OCI-LY1 (cell line): ENCODE measurements at regions not wholly inside any gene's neighbourhood (a gene's known extent, or its start where the extent isn't known, plus 50 kb on each side); places are given as distances from the start of the nearest gene placed in this dataset.

Experiments used
- H2AFZ ChIP-seq: fragments of 200-600 bp; sonication (generic), shearing (Covaris generic); 2 replicates; pipeline ENCODE4 v1.6.0; 2014; ENCODE audit warnings: antibody characterized with exemption, mild to moderate bottlenecking, low read length
- H3F3A ChIP-seq: fragments of 200-600 bp; sonication (generic), shearing (Covaris generic); 2 replicates; pipeline ENCODE4 v1.6.0; 2014; ENCODE audit warnings: mild to moderate bottlenecking, antibody characterized with exemption, low read length, moderate library complexity; ENCODE audit not compliant: insufficient read depth
- H3K27ac ChIP-seq: fragments of 200-600 bp; sonication (generic); 2 replicates; pipeline ENCODE4 v1.5.1; 2014; ENCODE audit warnings: low read length, mixed run types, mild to moderate bottlenecking, low read depth; ENCODE audit not compliant: poor library complexity, severe bottlenecking
- H3K27me3 ChIP-seq: fragments of 200-600 bp; sonication (generic); 2 replicates; pipeline ENCODE4 v1.6.0; 2014; ENCODE audit warnings: antibody characterized with exemption, mild to moderate bottlenecking, low read length, moderate library complexity; ENCODE audit not compliant: insufficient read depth
- H3K36me3 ChIP-seq: fragments of 200-600 bp; sonication (generic); 2 replicates; pipeline ENCODE4 v1.6.1; 2014; ENCODE audit warnings: mild to moderate bottlenecking, antibody characterized with exemption, low read length, moderate library complexity, mixed read lengths; ENCODE audit not compliant: insufficient read depth
- H3K4me1 ChIP-seq: fragments of 200-600 bp; sonication (generic); 2 replicates; pipeline ENCODE4 v1.5.1; 2014; ENCODE audit warnings: mild to moderate bottlenecking, low read length, moderate library complexity; ENCODE audit not compliant: insufficient read depth, severe bottlenecking
- H3K4me2 ChIP-seq: fragments of 200-600 bp; sonication (generic), shearing (Covaris generic); 2 replicates; pipeline ENCODE4 v1.6.1; 2014; ENCODE audit warnings: low read length
- H3K4me3 ChIP-seq: fragments of 200-600 bp; sonication (generic); 2 replicates; pipeline ENCODE4 v1.5.1; 2014; ENCODE audit warnings: low read length, low read depth, mild to moderate bottlenecking, mixed read lengths; ENCODE audit not compliant: poor library complexity, severe bottlenecking
- H3K79me2 ChIP-seq: fragments of 200-600 bp; shearing (Covaris generic); 2 replicates; pipeline ENCODE4 v1.6.1; 2016; ENCODE audit warnings: mixed run types, low read length, mixed read lengths; ENCODE audit not compliant: insufficient read depth
- H3K9ac ChIP-seq: fragments of 200-600 bp; sonication (generic), shearing (Covaris generic); 2 replicates; pipeline ENCODE4 v1.6.1; 2014; ENCODE audit warnings: mild to moderate bottlenecking, low read length, mixed read lengths
- H3K9me2 ChIP-seq: fragments of 200-600 bp; sonication (generic), shearing (Covaris generic); 2 replicates; pipeline ENCODE4 v1.6.1; 2014; ENCODE audit warnings: low read depth, mild to moderate bottlenecking, low read length, mixed read lengths
- H3K9me3 ChIP-seq: fragments of 200-600 bp; shearing (Covaris generic); 2 replicates; pipeline ENCODE4 v1.6.1; 2014; ENCODE audit warnings: low read length, mixed read lengths
- H4K20me1 ChIP-seq: fragments of 200-600 bp; sonication (generic), shearing (Covaris generic); 2 replicates; pipeline ENCODE4 v1.6.0; 2016; ENCODE audit warnings: mild to moderate bottlenecking, low read length; ENCODE audit not compliant: insufficient read depth
- CTCF ChIP-seq: fragments of 200-600 bp; sonication (generic), shearing (Covaris generic); IDR thresholded peaks from 2 replicates; pipeline ENCODE4 v1.5.1; 2017; ENCODE audit warnings: mild to moderate bottlenecking, antibody characterized with exemption, low read length, moderate library complexity, mixed read lengths
- EZH2 ChIP-seq: fragments of 200-600 bp; sonication (generic), shearing (Covaris generic); IDR thresholded peaks from 2 replicates; pipeline ENCODE4 v1.8.0; 2017; ENCODE audit warnings: borderline replicate concordance, mixed run types, mild to moderate bottlenecking, antibody characterized with exemption, low read length, moderate library complexity, mixed read lengths

GRCh38 chr18:43886341-43886740 is 609.1 kb upstream of the SYT4 start:
- H3K27ac ChIP-seq, result no peak overlapping the region
- H4K20me1 ChIP-seq, result no peaks in the 10 kb centered on the region
- H2AFZ ChIP-seq, result no peak overlapping the region
- H3F3A ChIP-seq, result no peaks in the 10 kb centered on the region
- H3K9me3 ChIP-seq, result no peaks in the 10 kb centered on the region
- no peaks in the 10 kb centered on the region for H3K27me3 ChIP-seq
- no peaks in the 10 kb centered on the region for H3K4me1 ChIP-seq
- H3K79me2 ChIP-seq, result no peaks in the 10 kb centered on the region
- H3K9me2 ChIP-seq, result no peaks in the 10 kb centered on the region
- TF ChIP-seq EZH2 (no peak), CTCF (no peak)
- no peak overlapping the region for H3K4me3 ChIP-seq
- H3K9ac ChIP-seq, result no peak overlapping the region
- no peak overlapping the region for H3K4me2 ChIP-seq
- no peaks in the 10 kb centered on the region for H3K36me3 ChIP-seq

- Histone ChIP-seq H2AFZ (no peak overlapping the region), H3K9ac (no peak overlapping the region), H3K9me3 (no peaks in the 10 kb centered on the region), H3K27ac (no peak overlapping the region), H3K9me2 (no peaks in the 10 kb centered on the region), H3K27me3 (no peaks in the 10 kb centered on the region), H3F3A (no peaks in the 10 kb centered on the region), H4K20me1 (no peaks in the 10 kb centered on the region), H3K4me3 (no peak overlapping the region), H3K79me2 (no peaks in the 10 kb centered on the region), H3K4me2 (no peak overlapping the region), H3K36me3 (no peaks in the 10 kb centered on the region), H3K4me1 (no peaks in the 10 kb centered on the region)
- TF ChIP-seq EZH2 (no peak), CTCF (no peak)
Measured at GRCh38 chr18:43887491-43887890, 610.2 kb upstream of the SYT4 start.

- no peak overlapping the region for H2AFZ ChIP-seq
- H3K4me1 ChIP-seq, result no peaks in the 10 kb centered on the region
- no peak overlapping the region for H3K27ac ChIP-seq
- no peak overlapping the region for H3K4me2 ChIP-seq
- no peaks in the 10 kb centered on the region for H3K9me3 ChIP-seq
- no peaks in the 10 kb centered on the region for H3K36me3 ChIP-seq
- H3K79me2 ChIP-seq, result no peaks in the 10 kb centered on the region
- no peaks in the 10 kb centered on the region for H4K20me1 ChIP-seq
- no peaks in the 10 kb centered on the region for H3K27me3 ChIP-seq
- H3F3A ChIP-seq, result no peaks in the 10 kb centered on the region
- H3K9me2 ChIP-seq, result no peaks in the 10 kb centered on the region
- no peak for TF ChIP-seq CTCF
- no peak for TF ChIP-seq EZH2
- H3K9ac ChIP-seq, result no peak overlapping the region
- no peak overlapping the region for H3K4me3 ChIP-seq
Measured at GRCh38 chr18:43888598-43888997, 611.3 kb upstream of the SYT4 start.
